Testis (tissue), 2 donors: ENCODE measurements at regions not wholly inside any gene's neighbourhood (a gene's known extent, or its start where the extent isn't known, plus 50 kb on each side); places are given as distances from the start of the nearest gene placed in this dataset.
"Not testable (repeated sequence)": the region's sequence is repeated elsewhere in the genome, so short reads cannot be mapped to it uniquely, and the experiment has no call there.

Source experiments
- CTCF ChIP-seq, 3 experiments: fragments of 450-650 bp in 2 of 3; fragments of 200-600 bp in 1 of 3; sonication (generic) in 1 of 3; IDR thresholded peaks; one replicate each; pipeline ENCODE4 v1.5.1; 2016 to 2019; ENCODE audit warnings: antibody characterized with exemption in 3 of 3, mild to moderate bottlenecking in 2 of 3, moderate library complexity in 1 of 3
- POLR2A ChIP-seq: fragments of 450-650 bp; IDR thresholded peaks from one replicate; pipeline ENCODE4 v1.6.1; 2017; ENCODE audit warnings: antibody characterized with exemption, mild to moderate bottlenecking, moderate library complexity

- not testable (repeated sequence) for TF ChIP-seq CTCF (IDR thresholded peaks at IDR 0.05); POLR2A
These were observed 73.3 kb downstream of the DAPL1 start for GRCh38 chr2:158868386-158868785.
